OCI-M2 (cell line): ENCODE measurements at regions not wholly inside any gene's neighbourhood (a gene's known extent, or its start where the extent isn't known, plus 50 kb on each side); places are given as distances from the start of the nearest gene placed in this dataset.
"Not testable (repeated sequence)": the region's sequence is repeated elsewhere in the genome, so short reads cannot be mapped to it uniquely, and the experiment has no call there.

Experiments
- DNase-seq: peaks from one replicate; lab custom pipeline; 2025; ENCODE audit not compliant: unreplicated experiment; lab: John Stamatoyannopoulos, UW

GRCh38 chr19:30846102-30846501 is 473.9 kb downstream of the ZNF536 start:
- DNase-seq, result no peak

DNA sequence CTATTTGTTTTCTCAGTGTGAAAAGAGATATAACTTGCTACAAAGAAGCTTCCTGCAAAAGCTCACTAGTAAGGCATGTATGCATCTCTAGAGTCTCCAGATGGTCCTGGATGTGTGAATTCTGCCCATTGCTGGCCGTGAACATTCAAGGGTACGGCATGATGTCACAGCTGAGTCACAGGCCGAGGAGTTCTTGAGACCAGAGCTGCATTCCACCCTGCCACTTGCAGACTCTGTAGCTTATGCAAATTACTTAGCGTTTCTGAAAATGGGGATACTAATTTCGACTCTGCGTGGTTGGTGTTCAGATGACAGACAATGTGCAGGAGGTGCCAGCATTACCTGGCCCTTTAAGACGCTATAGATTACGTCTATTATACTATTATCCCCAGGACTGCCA is 470.7 kb downstream of the ZNF536 start:
- no peak for DNase-seq

GRCh38 chr19:30841934-30842333 is 469.8 kb downstream of the ZNF536 start:
- no peak for DNase-seq

GRCh38 chr19:30830875-30831274 is 458.7 kb downstream of the ZNF536 start:
- DNase-seq, result no peak

DNA sequence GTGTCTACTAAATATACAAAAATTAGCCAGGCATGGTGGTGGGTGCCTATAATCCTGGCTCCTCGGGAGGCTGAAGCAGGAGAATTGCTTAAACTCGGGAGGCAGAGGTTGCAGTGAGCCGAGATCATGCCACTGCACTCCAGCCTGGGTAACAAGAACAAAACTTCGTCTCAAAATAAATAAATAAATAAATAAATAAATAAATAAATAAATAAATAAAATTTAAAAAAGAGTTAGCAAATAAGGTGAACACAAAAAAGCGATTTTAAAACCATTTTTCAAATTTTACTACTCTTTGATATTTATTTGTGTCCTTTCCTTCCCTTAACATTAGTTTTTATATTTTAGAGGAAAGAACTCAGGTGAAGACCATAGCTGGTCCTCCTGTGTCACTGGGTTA is 453.3 kb downstream of the ZNF536 start:
- not testable (repeated sequence) for DNase-seq

DNA sequence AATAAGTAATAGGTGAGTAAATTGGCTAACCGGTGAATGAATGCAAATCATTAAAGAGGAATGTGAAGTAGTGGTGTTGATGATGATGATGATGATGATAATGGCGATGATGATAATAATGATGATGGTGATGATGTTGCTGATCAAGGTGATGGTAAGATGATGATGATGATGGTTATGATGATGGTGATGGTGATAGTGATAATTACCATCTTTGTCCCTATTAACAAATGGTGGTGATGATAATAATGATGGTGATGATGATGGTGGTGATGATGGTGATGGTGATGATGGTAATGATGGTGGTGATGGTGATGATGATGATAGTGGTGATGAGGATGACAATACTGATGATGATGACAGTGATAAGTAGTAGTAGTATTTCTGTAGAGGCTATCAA is 452.6 kb downstream of the ZNF536 start:
- DNase-seq, result no peak

- DNase-seq, result no peak
These were observed 445.9 kb downstream of the ZNF536 start for GRCh38 chr19:30817965-30818567.

DNA sequence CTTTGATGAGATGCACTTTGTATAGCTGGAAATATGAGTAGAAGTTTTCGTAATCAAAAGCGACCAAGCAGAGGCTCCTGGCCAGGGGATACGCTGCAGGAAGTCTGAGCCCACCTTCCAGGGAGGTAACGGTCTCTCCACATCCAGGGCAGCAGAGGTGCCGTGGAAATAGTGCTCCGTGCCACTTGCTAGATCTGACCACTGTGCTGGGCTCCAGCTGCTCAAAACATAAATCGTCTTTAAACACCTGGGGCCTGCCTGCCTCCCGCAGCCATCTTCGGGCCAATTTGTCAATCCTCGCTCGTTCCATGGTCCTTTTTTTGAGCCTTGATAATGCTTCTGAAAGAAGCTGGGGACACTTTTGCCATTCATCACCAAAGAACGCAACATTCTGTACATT is 445.0 kb downstream of the ZNF536 start:
- no peak for DNase-seq

- no peak for DNase-seq
These were observed 443.9 kb downstream of the ZNF536 start for GRCh38 chr19:30815889-30816580.

DNA sequence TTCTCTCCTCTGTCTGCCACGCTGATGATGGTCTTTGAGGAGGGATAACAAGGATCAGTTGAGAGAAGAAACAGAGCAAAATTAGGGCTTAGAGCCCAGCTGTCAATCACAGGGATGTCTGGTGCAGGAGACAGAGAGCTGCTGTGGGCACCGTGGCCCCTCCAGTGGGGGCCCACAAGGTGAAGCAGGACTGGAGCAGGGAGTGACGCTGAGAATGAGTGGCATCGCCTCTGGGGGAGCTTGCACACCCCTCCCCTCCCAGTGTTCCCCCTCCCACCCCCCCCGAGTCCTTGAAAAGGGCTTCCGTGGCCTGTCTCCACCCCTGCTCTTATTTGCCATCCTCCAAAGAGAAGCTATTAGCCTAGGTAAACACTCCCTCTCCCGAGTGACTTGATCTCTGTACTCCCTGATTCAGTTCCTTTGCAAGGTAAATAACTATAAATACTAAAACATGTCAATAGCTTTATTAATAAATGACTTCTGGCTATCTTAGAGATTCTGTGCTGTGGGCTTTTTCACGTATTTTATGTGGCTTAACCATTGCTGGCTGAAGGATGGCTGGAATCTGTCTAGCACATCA is 440.0 kb downstream of the ZNF536 start:
- DNase-seq, result no peak

- DNase-seq, result no peak
These were observed 439.4 kb downstream of the ZNF536 start for GRCh38 chr19:30811397-30812098.

- DNase-seq, result no peak
These were observed 438.5 kb downstream of the ZNF536 start for GRCh38 chr19:30810726-30811125.

DNA sequence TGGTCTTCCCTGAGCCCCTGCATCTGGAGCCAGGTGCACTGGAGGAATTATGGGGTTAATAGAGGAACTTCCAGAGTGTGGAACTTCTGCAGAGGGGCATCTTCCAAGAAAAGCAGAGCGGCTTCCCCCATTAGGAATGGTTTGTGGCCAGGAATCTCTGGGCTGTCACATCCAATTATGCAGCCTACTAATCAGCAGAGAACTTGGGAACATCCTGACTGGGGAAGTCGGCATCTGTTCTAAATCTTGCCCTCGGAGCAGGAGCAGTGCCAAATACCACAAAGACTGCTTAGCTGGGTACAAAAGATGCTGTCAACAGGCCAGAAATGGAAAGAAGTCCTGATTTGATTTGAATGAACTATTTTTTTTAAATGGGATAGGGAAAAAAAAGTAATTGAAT is 435.1 kb downstream of the ZNF536 start:
- no peak for DNase-seq

- DNase-seq, result no peak
These were observed 434.1 kb downstream of the ZNF536 start for GRCh38 chr19:30806311-30806710.

- DNase-seq, result no peak
These were observed 432.6 kb downstream of the ZNF536 start for GRCh38 chr19:30804751-30805150.

DNA sequence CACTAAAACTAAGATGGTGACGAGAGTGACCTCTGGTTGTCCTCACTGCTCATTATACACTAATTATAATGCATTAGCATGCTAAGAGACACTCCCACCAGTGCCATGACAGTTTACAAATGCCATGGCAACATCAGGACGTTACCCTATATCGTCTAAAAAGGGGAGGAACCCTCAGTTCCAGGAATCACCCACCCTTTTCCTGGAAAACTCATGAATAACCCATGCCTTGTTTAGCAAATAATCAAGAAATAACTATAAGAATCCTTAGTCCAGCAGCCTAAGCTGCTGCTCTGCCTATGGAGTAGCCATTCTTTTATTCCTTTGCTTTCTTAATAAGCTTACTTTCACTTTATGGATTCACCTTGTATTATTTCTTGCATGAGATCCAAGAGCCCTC is 432.1 kb downstream of the ZNF536 start:
- not testable (repeated sequence) for DNase-seq

DNA sequence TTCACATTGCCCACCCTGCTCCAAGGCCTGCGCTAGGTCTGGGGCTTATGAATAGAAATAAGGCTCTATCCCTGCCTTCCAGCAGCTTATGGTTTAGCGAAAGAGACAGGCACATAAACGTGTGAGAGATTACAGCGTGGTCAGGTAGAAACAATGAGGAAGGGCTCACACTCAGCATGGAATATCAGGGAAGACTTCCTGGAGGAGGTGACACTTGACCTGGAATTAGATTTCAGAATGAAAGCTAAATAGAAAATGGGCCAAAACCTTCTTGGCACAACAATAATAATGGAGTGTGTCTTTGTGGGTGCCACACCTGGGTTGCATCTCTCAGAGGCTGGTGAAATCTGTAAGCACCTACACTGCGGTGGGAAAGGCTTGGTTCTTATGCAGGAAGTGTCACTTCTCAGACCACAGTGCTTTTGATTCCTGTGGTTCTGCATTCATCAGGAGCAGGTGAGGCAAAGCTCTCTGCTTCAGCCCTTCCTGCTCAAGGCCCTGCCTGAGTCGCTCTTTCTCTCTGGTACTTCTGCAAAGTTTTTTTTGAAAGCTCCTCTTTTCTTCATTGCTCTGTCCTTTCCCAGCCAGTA is 430.3 kb downstream of the ZNF536 start:
- no peak for DNase-seq

GRCh38 chr19:30799865-30800755 is 427.9 kb downstream of the ZNF536 start:
- no peak for DNase-seq

GRCh38 chr19:30795727-30796126 is 423.5 kb downstream of the ZNF536 start:
- DNase-seq, result no peak
